ENCODE measurements at regions not wholly inside any gene's neighbourhood (a gene's known extent, or its start where the extent isn't known, plus 50 kb on each side); places are given as distances from the start of the nearest gene placed in this dataset.

- TF ChIP-seq CTCF (conservative IDR thresholded peaks at IDR 0.05) (no peak), EZH2 (IDR thresholded peaks at IDR 0.05; ENCODE audit: low read depth) (no peak)
These were observed 258.7 kb upstream of the BTG1 start for GRCh38 chr12:92404259-92404894.
